HG02678 (cell line): ENCODE measurements at regions not wholly inside any gene's neighbourhood (a gene's known extent, or its start where the extent isn't known, plus 50 kb on each side); places are given as distances from the start of the nearest gene placed in this dataset.
"Not testable (repeated sequence)": the region's sequence is repeated elsewhere in the genome, so short reads cannot be mapped to it uniquely, and the experiment has no call there.

Experiments used
- ATAC-seq: cut with Tn5 transposase; IDR thresholded peaks from one replicate; pipeline ENCODE4 v1.9.1; 2021; ENCODE audit warnings: mild to moderate bottlenecking, moderate library complexity; ENCODE audit not compliant: unreplicated experiment

GRCh38 chr6:159594750-159595117, 98.3 kb downstream of the SOD2 start:
- ATAC-seq, result no peak

DNA sequence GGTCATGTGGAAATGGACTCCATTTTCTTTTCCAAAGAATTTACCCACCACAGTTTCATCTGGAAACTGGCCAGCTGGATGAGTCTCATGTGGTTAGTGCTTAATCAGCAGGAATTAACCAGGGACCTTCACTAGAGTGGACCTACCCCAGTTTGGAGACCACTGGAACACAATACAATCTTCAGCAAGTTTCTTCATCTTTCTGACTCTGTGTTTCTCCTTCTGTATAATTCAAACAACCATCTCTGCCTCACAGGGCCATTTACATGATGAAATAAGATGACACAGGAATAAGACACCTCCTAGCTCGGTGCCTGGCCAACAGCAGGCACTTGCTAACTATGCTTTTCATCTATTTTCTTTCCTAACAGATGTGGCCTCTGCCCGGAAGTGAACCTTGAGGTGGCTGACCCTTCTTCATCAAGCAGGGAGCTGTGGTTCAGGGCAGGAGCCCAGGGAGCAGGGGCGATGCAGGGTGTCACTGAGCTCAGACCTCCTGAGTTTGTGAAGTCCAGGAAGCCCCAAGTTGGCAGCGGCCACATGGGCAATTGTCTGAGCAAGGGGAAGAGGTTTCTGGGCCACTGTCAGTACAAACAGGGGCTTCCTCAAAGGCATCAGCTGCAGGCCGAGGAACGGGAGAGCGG, 98.8 kb downstream of the SOD2 start:
- ATAC-seq, result no peak

DNA sequence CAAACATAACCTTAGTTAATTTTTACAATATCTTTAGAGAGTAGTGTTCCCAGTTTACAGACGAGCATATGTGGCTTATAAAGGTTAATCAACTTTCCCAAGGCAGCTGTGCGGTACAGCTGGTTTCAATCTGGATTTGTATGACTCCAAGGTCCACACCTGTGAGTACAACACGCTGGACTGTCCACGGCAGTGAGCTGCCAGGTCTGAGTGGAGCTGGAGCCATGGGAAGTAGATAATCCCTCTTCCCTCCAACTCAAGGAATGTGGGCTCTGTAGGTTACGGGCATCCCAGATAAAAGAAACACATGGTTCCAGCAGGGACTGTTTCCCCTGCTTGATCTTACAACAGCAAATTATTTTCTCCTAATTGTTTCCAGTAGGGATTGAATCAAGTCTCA, 102.2 kb downstream of the SOD2 start:
- ATAC-seq, result no peak

DNA sequence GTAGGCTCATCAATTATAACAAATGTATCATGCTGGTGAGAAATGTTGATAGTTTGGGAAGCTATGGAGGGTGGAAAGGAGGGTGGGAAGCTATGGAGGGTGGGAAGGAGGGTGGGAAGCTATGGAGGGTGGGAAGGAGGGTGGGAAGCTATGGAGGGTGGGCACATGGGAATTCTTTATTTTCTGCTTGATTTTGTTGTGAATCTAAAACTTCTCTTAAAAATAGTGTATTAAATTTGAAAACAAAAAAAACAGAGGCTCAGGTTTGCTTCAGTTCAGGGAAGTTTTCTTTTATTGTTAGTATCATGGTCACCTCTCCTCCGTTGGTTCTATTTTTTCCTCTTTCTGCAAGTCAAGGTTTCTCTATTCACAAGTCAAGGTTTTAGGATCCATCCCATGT, 106.4 kb downstream of the SOD2 start:
- no peak for ATAC-seq

GRCh38 chr6:159582736-159583135, 110.3 kb downstream of the SOD2 start:
- no peak for ATAC-seq

GRCh38 chr6:159578629-159579028, 114.4 kb downstream of the SOD2 start:
- ATAC-seq, result no peak

DNA sequence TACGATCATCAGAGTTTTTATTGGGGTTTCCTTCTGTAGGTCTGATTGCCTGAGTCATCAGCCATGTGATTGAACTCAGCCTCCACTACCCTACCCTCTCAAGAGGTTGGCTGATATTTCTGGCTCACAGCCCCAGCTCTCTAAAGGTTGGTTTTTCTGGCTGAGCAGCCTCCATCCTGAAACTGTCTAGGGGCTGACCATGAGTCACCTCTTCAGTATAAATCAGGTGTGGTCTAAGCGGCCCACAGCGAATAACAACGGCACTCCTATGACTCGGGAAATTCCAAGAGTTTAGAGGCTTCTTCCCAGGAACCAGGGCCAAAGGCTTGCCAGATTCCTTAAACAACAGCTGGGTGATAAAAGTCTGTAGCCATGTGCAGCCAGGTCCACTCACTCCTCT, 115.5 kb downstream of the SOD2 start:
- ATAC-seq, result no peak

GRCh38 chr6:159572439-159573110, 120.5 kb downstream of the SOD2 start:
- ATAC-seq, result no peak

DNA sequence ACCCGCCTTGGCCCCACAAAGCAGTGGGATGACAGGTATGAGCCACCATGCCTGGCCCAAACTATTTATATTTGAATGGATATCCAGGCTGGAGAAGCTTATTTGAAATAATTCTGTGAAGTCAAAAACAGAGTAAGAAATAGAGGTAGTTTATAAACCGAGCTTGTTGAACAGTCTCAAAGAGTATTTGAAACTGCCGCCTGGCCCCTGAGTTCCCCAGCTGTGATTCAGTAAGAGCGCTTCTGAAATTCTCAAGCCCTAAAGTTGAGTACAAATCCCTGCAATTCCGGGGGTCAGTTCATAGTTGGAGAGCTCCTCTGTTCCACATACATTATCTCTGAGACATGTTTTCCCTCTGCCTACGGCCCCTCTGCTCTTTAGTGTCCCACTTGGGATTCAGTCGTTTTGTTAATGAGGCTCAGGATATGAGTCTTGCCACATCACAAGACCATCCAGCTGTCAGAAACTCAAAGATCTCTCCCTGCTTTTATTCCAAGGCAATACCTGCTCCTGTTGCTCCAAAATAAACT, 127.8 kb downstream of the SOD2 start:
- no peak for ATAC-seq

- no peak for ATAC-seq
Observed at GRCh38 chr6:159564456-159564855, 128.6 kb downstream of the SOD2 start.

DNA sequence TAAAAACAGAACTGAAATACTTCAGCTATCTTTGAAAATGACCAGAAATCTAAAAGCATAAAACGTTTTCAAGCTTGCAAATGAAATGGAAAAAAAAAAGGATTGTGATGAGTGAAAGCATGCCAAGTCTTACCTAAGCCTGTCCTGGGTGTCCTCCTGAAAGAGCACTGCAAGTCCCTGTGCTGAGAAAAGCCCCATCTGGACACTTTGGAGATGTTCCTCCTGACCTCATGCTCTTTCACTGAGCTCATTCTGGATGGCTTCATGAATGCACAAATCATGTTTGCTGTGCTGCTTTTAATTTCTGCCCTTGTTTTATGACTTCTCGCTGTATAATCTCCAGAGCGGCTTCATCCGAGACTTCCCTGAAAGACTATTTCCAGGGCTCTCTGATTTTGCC, 136.0 kb downstream of the SOD2 start:
- ATAC-seq, result no peak

GRCh38 chr6:159555082-159555875, 137.8 kb downstream of the SOD2 start:
- no peak for ATAC-seq

DNA sequence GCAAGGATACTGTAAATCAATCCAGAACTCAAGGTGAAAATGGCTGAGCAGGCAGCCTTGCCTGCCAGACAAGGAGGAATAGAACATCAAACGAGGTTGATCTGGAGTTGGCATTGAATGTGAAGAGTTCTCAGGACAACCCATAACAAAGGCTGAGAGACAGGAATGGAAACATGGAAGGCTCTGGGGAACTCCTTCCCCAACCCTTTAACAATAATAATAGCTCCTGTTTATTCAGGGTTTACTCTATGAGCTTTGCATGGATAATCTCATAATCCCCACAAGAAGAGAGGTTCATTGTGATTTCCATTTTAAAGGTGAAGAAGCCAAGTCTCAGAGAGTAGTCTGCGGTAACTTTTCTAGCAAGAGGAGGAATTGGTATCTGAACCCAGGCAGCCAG, 151.7 kb downstream of the SOD2 start:
- ATAC-seq, result no peak

DNA sequence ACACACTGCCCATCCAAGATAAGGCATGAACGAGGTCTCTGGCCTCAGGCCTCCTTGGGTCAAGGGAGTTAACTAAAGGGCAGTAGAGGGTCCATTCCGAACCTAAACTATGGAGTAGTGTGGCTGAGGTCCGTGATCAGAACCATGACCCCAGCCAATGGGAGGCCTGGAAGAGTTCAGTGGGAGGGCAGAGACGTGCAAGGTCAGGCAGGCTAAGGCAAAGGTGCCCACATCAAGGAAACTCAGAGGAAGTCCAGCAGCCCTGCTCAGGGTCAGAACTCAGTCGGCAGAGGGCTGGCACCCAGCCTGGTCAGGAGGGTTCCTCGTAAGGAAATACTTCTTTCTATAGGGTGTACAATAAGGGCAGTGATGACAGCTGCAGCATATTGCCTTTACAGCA, 152.2 kb downstream of the SOD2 start:
- no peak for ATAC-seq

DNA sequence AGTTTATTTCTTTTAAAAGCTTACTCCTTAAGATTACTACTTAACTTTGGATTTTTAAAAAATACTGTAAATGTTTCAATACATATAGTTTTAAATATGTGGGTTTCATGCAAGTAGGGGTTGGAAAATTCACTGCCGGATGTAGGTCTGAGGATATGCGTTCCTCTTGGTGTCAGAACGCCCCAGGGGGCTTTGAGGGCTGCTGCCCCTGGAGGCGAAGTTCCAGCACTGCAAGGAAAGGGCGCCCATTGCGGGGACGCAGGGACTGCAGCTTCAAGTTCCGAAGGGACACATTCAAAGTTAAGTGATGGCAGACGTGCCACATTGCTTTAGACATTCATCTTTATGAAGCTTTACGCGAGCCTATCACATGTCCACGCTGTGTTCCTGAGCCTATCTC, 152.9 kb downstream of the SOD2 start:
- no peak for ATAC-seq

DNA sequence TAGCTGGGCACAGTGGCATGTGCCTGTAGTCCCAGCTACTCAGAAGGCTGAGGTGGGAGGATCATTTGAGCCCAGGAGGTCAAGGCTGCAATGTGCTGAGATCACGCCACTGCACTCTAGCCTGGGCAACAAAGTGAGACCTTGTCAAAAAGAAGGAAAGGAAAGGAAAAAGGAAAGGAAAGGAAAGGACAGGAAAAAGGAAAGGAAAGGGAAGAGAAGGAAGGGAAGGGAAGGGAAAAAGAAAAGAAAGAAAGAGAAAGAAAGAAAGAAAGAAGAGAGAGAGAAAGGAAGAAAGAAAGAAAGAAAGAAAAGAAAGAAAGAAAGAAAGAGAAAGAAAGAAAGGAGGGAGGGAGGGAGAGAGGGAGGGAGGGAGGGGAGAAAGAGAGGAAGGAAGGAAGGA, 155.0 kb downstream of the SOD2 start:
- not testable (repeated sequence) for ATAC-seq

DNA sequence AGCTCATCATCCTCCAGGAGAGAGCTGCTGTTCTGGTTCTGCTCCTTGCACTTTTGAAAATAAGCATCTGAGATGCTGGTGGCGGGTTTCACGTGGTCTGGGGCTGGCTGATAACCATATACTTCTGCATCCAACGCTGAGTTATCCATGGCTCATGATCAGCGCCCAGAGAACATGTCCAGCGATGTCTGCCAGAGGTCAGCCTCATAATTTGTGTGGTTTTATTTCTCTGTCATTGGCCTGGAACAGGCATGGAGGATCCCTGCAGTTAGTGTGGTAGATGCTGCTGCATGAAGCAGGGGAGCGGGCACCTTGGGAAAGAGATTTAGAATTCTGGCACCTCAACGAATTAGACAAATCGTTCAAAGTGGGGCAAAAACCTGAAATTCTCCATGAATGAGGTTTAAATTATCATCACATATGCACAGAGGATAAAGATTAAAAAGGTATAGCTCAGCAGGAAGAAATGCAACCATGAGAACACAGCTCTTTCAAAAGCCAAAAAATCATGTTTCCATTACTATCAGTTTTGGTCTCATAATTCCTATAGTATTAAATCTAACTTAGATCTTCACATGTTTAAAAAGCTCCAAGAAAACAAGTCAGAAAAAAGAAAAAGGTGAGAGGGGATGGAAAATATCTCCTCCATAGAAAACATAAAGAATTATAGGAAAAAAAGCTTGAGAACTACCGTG, 157.2 kb downstream of the SOD2 start:
- ATAC-seq, result no peak

DNA sequence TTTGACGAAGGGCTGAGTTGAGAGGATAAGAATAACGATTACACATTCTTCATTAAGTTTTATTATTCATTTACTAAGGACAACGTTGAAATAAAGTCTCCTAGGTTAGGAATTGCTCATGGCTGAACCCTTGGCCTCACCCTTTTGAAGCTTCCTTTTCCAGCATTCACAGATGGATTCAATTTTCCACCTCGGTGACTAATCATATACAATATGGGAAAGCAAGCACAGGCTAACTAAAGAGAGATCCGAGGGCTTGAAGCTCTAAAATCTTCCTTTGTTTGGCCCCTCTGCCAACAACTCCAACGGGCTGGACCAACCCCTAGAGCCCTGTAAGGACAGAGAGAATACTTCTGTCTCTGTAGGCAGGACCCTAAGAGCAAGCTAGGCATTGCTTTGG, 159.5 kb downstream of the SOD2 start:
- ATAC-seq, result no peak

DNA sequence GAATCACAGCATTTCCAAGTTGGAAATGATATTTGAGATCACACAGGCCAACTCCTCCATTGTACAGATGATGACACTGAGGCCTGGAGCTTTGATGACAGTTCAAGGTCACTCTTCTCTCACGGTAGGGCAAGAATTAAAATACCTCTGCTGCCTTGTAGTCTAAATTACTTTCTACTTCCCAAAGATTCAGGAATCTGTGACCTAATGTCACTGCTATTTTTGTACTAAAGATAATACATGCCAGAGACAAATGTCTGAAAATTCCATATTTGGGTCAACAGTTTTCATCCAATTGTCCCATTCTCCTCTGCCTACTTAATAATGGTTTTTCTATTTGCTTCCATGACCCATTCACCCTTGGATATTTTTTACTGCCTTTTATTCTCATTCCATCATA, 160.0 kb downstream of the SOD2 start:
- no peak for ATAC-seq

DNA sequence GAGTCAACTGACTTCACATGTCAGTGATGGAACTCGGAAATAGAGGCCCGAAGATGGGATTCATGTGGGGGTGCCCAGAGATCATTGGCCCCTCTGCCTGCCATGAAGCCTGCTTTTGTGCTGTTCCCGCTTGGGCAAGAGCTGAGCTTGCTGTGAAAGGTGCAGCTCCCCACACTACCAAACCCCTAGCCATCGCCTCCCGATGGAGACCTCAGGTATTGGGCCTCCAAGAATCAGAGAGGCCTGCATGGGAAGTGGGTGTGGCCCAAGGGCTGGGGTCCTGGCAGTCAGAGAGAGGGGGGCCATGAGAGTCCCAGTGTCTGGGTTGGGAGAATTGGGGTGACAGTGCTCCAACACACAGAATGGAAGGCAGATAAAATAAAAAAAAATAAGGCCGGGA, 160.9 kb downstream of the SOD2 start:
- ATAC-seq, result no peak

GRCh38 chr6:159529934-159530333, 163.1 kb downstream of the SOD2 start:
- no peak for ATAC-seq
